H9 (cell line): ENCODE measurements at regions not wholly inside any gene's neighbourhood (a gene's known extent, or its start where the extent isn't known, plus 50 kb on each side); places are given as distances from the start of the nearest gene placed in this dataset.

ENCODE experiments used
- DNase-seq: peaks from one replicate; pipeline ENCODE4 v3.0.0-alpha.2; 2017
- H2AFZ ChIP-seq: one replicate; pipeline ENCODE4 v1.6.1; 2013; ENCODE audit warnings: mild to moderate bottlenecking, low read length, control low read depth, moderate library complexity
- H2AK5ac ChIP-seq: 2 replicates; pipeline ENCODE4 v1.6.1; 2013; ENCODE audit warnings: low read length, control low read depth, mixed read lengths; ENCODE audit not compliant: insufficient read length
- H2BK120ac ChIP-seq: one replicate; pipeline ENCODE4 v1.6.1; 2013; ENCODE audit warnings: low read depth, mild to moderate bottlenecking, low read length, control low read depth, inconsistent platforms; ENCODE audit not compliant: poor library complexity, severe bottlenecking
- H2BK12ac ChIP-seq: 2 replicates; pipeline ENCODE4 v1.6.1; 2013; ENCODE audit warnings: low read length, control low read depth, mixed read lengths, low read depth; ENCODE audit not compliant: insufficient read length
- H2BK15ac ChIP-seq: 2 replicates; pipeline ENCODE4 v1.6.1; 2013; ENCODE audit warnings: low read depth, low read length, control low read depth
- H2BK20ac ChIP-seq: one replicate; pipeline ENCODE4 v1.6.1; 2013; ENCODE audit warnings: low read depth, mild to moderate bottlenecking, low read length, control low read depth, inconsistent platforms; ENCODE audit not compliant: poor library complexity, severe bottlenecking
- H2BK5ac ChIP-seq: 2 replicates; pipeline ENCODE4 v1.6.1; 2013; ENCODE audit warnings: low read length, control low read depth, mixed read lengths; ENCODE audit not compliant: insufficient read length
- H3K14ac ChIP-seq: 2 replicates; pipeline ENCODE4 v1.6.1; 2013; ENCODE audit warnings: low read length, control low read depth; ENCODE audit not compliant: insufficient read depth
- H3K18ac ChIP-seq: 2 replicates; pipeline ENCODE4 v1.6.1; 2013; ENCODE audit warnings: low read depth, mild to moderate bottlenecking, mixed read lengths, low read length, control low read depth; ENCODE audit not compliant: insufficient read length
- H3K23ac ChIP-seq: 2 replicates; pipeline ENCODE4 v1.6.1; 2013; ENCODE audit warnings: low read length, control low read depth, mixed read lengths, low read depth; ENCODE audit not compliant: insufficient read length
- H3K23me2 ChIP-seq: 2 replicates; pipeline ENCODE4 v1.6.1; 2013; ENCODE audit warnings: low read depth, mild to moderate bottlenecking, mixed read lengths, low read length, control low read depth; ENCODE audit not compliant: insufficient read length, poor library complexity, severe bottlenecking
- H3K27ac ChIP-seq: 2 replicates; pipeline ENCODE4 v1.5.1; 2013; ENCODE audit warnings: low read length, control low read depth, mixed read lengths, low read depth; ENCODE audit not compliant: insufficient read length
- H3K27me3 ChIP-seq: 2 replicates; pipeline ENCODE4 v1.6.1; 2013; ENCODE audit warnings: low read length, control low read depth, inconsistent platforms; ENCODE audit not compliant: insufficient read depth
- H3K4ac ChIP-seq: 2 replicates; pipeline ENCODE4 v1.6.1; 2013; ENCODE audit warnings: low read depth, mild to moderate bottlenecking, control low read depth, inconsistent platforms, low read length, moderate library complexity
- H3K4me1 ChIP-seq: 2 replicates; pipeline ENCODE4 v1.6.1; 2013; ENCODE audit warnings: low read length, control low read depth, inconsistent platforms; ENCODE audit not compliant: insufficient read depth
- H3K4me2 ChIP-seq: 2 replicates; pipeline ENCODE4 v1.6.1; 2013; ENCODE audit warnings: low read length, control low read depth, mixed read lengths; ENCODE audit not compliant: insufficient read length, insufficient read depth
- H3K56ac ChIP-seq: 2 replicates; pipeline ENCODE4 v1.6.1; 2013; ENCODE audit warnings: low read depth, mild to moderate bottlenecking, mixed read lengths, low read length, control low read depth; ENCODE audit not compliant: insufficient read length
- H3K79me1 ChIP-seq: 2 replicates; pipeline ENCODE4 v1.6.1; 2013; ENCODE audit warnings: low read depth, mild to moderate bottlenecking, moderate library complexity, low read length, control low read depth, inconsistent platforms; ENCODE audit not compliant: insufficient read depth, poor library complexity, severe bottlenecking
- H3K79me2 ChIP-seq: 2 replicates; pipeline ENCODE4 v1.6.1; 2013; ENCODE audit warnings: low read length, control low read depth, inconsistent platforms; ENCODE audit not compliant: insufficient read depth
- H3K9ac ChIP-seq: 2 replicates; pipeline ENCODE4 v1.6.1; 2013; ENCODE audit warnings: low read length, control low read depth, mixed read lengths; ENCODE audit not compliant: insufficient read length; ENCODE audit errors: extremely low read depth
- H3K9me3 ChIP-seq: one replicate; pipeline ENCODE4 v1.6.1; 2013; ENCODE audit warnings: low read depth, low read length, inconsistent platforms; ENCODE audit not compliant: control insufficient read depth
- H3T11ph ChIP-seq: one replicate; pipeline ENCODE4 v1.6.1; 2013; ENCODE audit warnings: mild to moderate bottlenecking, low read length, control low read depth, inconsistent platforms
- H4K20me1 ChIP-seq: one replicate; pipeline ENCODE4 v1.6.1; 2013; ENCODE audit not compliant: control insufficient read depth, insufficient read length, insufficient read depth
- H4K5ac ChIP-seq: 2 replicates; pipeline ENCODE4 v1.6.1; 2013; ENCODE audit warnings: low read depth, mild to moderate bottlenecking, mixed read lengths, low read length, control low read depth; ENCODE audit not compliant: insufficient read length
- H4K8ac ChIP-seq: replicated peaks from 2 replicates; pipeline ENCODE4 v1.6.1; 2013; ENCODE audit warnings: low read length, control low read depth, mixed read lengths, low read depth; ENCODE audit not compliant: insufficient read length
- H4K91ac ChIP-seq: 2 replicates; pipeline ENCODE4 v1.6.1; 2013; ENCODE audit warnings: low read depth, mild to moderate bottlenecking, moderate library complexity, mixed read lengths, low read length, control low read depth; ENCODE audit not compliant: insufficient read length
- H3K27ac Mint-ChIP-seq, 3 experiments: 2 replicates in 2 of 3; 3 replicates in 1 of 3; pipeline ENCODE4 v1.8.0; 2020 to 2021; ENCODE audit warnings: mixed read lengths in 3 of 3, mild to moderate bottlenecking in 1 of 3, moderate library complexity in 1 of 3
- H3K27me3 Mint-ChIP-seq: 2 replicates; pipeline ENCODE4 v1.8.0; 2021; ENCODE audit warnings: low read depth, mild to moderate bottlenecking, moderate library complexity, mixed read lengths
- H3K36me3 Mint-ChIP-seq, 3 experiments: 2 replicates in 2 of 3; 3 replicates in 1 of 3; pipeline ENCODE4 v1.8.0; 2020 to 2021; ENCODE audit warnings: low read depth in 3 of 3, mixed read lengths in 3 of 3; ENCODE audit not compliant: insufficient read depth in 1 of 3
- H3K4me1 Mint-ChIP-seq, 2 experiments: 2 replicates each; pipeline ENCODE4 v1.8.0; 2020; ENCODE audit warnings: mixed read lengths in 2 of 2
- H3K4me3 Mint-ChIP-seq, 2 experiments: 2 replicates in 1 of 2; 3 replicates in 1 of 2; pipeline ENCODE4 v1.8.0; 2020 to 2021; ENCODE audit warnings: mild to moderate bottlenecking in 2 of 2, mixed read lengths in 2 of 2, moderate library complexity in 1 of 2
- H3K9me3 Mint-ChIP-seq, 2 experiments: 2 replicates in 1 of 2; 3 replicates in 1 of 2; pipeline ENCODE4 v1.8.0; 2020; ENCODE audit warnings: mild to moderate bottlenecking in 2 of 2, mixed read lengths in 2 of 2, moderate library complexity in 1 of 2
- CTCF ChIP-seq: fragments of 200-600 bp; sonication (generic); conservative IDR thresholded peaks from 3 replicates; pipeline ENCODE4 v1.8.0; 2021; ENCODE audit warnings: antibody characterized with exemption, mild to moderate bottlenecking

GRCh38 chr21:27061770-27062169 lies 94.9 kb upstream of the ADAMTS5 start:
- Mint-ChIP-seq H3K27me3 (no peaks in the 10 kb centered on the region), H3K36me3 (peaks cover 0 to 3% (median 0%) of the 10 kb centered on the region in 3 experiments; a peak in 2 of 7 replicates), H3K9me3 (peaks cover 0 to 4% of the 10 kb centered on the region in 2 experiments; a peak in 3 of 5 replicates), H3K27ac (no peak overlapping the region), H3K4me1 (no peaks in the 10 kb centered on the region), H3K4me3 (no peak overlapping the region)
- Histone ChIP-seq H2BK120ac (no peak overlapping the region), H3K56ac (no peak overlapping the region), H3K4me1 (no peaks in the 10 kb centered on the region), H3K18ac (no peak overlapping the region), H3K79me2 (no peaks in the 10 kb centered on the region), H2BK12ac (no peak overlapping the region), H2AK5ac (no peak overlapping the region), H3T11ph (no peak overlapping the region), H4K5ac (no peak overlapping the region), H3K9me3 (no peaks in the 10 kb centered on the region), H3K9ac (no peak overlapping the region), H3K23me2 (no peaks in the 10 kb centered on the region), H3K14ac (no peak overlapping the region), H3K4ac (no peak overlapping the region), H4K91ac (no peak overlapping the region), H3K79me1 (no peaks in the 10 kb centered on the region), H3K27me3 (no peaks in the 10 kb centered on the region; the same call in 1 of the 2 replicates), H3K27ac (no peak overlapping the region), H2AFZ (no peak overlapping the region), H4K20me1 (no peaks in the 10 kb centered on the region), H2BK20ac (no peak overlapping the region), H3K23ac (no peak overlapping the region), H2BK5ac (no peak overlapping the region), H3K4me2 (no peak overlapping the region), H4K8ac (no peak overlapping the region), H2BK15ac (no peak overlapping the region)
- DNase-seq: no peak
- TF ChIP-seq CTCF: no peak
